Fibroblast of mammary gland (primary cell): ENCODE measurements at regions not wholly inside any gene's neighbourhood (a gene's known extent, or its start where the extent isn't known, plus 50 kb on each side); places are given as distances from the start of the nearest gene placed in this dataset.

Source experiments
- DNase-seq: peaks from one replicate; pipeline ENCODE4 v3.0.0-alpha.2; 2010; ENCODE audit warnings: low read depth
- H3K4me3 ChIP-seq: 2 replicates; pipeline ENCODE4 v1.5.1; 2011; ENCODE audit warnings: low read depth, mild to moderate bottlenecking, low read length, moderate library complexity; ENCODE audit not compliant: control insufficient read depth
- TF ChIP-seq, protein P1 (sequence below): conservative IDR thresholded peaks from 2 replicates; pipeline ENCODE4 v1.5.1; 2011; ENCODE audit warnings: low read depth, low read length, inconsistent platforms; ENCODE audit not compliant: control insufficient read depth, insufficient read depth

DNA sequence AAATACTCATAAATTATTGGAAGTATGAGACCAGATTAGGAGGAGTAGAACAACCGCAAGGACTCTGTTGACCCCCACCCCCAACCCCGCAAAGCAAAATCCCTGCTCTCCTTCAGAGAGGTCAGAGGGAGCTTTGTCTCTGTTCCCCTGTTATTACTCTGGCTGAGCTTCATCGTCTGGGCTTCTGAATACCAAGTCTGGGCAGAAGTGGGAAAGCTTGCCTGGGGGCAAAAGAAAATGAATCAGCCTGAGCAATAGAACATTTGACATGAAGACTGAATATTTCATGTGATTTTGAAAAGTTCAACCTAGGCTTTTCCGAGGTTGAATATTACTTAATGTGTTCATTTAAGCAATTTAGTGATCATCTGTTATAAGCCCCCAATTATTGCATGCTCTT lies 114.6 kb upstream of the ARHGAP28 start:
- H3K4me3 ChIP-seq: no peak overlapping the region
- DNase-seq: no peak
- TF ChIP-seq, protein P1, sequence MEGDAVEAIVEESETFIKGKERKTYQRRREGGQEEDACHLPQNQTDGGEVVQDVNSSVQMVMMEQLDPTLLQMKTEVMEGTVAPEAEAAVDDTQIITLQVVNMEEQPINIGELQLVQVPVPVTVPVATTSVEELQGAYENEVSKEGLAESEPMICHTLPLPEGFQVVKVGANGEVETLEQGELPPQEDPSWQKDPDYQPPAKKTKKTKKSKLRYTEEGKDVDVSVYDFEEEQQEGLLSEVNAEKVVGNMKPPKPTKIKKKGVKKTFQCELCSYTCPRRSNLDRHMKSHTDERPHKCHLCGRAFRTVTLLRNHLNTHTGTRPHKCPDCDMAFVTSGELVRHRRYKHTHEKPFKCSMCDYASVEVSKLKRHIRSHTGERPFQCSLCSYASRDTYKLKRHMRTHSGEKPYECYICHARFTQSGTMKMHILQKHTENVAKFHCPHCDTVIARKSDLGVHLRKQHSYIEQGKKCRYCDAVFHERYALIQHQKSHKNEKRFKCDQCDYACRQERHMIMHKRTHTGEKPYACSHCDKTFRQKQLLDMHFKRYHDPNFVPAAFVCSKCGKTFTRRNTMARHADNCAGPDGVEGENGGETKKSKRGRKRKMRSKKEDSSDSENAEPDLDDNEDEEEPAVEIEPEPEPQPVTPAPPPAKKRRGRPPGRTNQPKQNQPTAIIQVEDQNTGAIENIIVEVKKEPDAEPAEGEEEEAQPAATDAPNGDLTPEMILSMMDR: no peak

DNA sequence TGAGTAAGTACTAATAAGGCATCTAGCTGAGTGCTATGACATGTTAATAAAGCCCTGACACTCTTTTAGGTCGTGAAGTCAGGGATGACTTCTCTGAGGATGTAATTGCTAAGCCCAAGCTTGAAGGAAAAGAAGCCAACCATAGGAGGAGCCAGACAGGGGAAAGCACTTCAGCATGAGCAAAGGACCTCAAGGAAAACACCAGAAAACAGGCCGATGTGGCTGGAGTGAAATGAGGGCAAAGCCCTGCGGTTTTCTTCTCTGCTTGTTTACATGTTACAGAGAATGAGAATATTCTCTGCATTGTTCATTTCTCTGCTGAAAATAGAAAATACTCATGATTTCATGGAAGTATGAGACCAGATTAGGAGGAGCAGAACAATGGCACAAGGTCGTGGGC lies 112.5 kb upstream of the ARHGAP28 start:
- no peak overlapping the region for H3K4me3 ChIP-seq
- TF ChIP-seq, protein P1: no peak
- DNase-seq: no peak

DNA sequence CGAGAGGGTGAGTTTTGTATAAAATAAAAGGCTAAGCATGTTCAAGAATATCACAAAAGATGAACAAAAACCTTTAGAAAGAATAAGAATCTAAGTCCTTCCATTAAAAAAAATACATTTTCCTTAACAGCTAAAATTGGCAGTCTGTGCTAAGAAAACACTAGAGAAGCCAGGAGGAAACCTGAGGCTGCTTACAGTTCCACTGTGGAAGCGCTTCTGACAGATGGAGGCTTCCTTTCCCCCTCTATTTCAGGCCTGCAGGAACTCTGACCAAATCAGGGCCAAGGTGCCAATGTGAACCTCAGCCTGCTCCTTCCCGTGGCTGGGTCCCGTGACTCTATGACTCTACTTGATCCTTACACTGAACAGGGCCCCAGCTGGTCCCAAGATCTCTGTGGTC lies 108.1 kb upstream of the ARHGAP28 start:
- TF ChIP-seq, protein P1: no peak
- no peak overlapping the region for H3K4me3 ChIP-seq
- DNase-seq: no peak

DNA sequence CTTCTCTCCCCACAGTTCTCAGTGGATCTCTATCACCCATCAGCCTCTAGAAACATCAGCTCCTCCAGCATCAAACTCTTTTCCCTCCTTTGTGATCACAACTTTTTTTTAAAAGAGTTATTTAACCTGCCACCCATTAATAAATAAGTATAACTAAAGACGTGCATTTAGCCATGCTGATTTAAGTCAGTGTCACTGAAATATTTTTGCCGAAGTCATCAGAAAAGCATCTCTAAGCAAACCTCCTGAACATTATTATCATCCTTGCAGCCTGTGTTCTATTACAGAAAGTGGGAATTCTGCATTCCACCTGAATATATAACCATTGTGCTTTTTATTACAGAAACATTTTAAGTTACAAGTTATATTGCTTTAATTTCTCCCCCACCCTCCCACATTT lies 106.2 kb upstream of the ARHGAP28 start:
- DNase-seq: no peak
- H3K4me3 ChIP-seq: no peak overlapping the region
- TF ChIP-seq, protein P1: no peak

DNA sequence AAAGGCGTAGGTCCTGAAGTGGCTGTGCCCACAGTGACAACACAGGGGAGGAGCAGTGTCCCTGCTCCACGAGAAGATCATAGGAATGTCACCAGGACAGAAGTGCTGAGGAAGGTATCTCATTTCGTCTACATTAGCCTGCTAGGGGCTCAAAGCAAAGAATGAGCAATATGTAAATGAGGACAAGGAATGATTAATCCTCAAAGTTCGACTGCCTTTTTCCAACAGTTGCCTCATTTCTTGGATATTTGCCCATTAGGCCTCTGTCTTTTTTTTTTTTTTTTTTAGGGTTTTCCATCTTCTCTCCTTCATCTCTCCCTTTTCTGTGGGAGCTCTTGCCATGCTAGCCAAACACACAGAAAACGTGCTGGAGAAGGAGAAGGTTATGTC lies 105.2 kb upstream of the ARHGAP28 start:
- no peak overlapping the region for H3K4me3 ChIP-seq
- peak; percentile 87 for DNase-seq
- TF ChIP-seq, protein P1: no peak

DNA sequence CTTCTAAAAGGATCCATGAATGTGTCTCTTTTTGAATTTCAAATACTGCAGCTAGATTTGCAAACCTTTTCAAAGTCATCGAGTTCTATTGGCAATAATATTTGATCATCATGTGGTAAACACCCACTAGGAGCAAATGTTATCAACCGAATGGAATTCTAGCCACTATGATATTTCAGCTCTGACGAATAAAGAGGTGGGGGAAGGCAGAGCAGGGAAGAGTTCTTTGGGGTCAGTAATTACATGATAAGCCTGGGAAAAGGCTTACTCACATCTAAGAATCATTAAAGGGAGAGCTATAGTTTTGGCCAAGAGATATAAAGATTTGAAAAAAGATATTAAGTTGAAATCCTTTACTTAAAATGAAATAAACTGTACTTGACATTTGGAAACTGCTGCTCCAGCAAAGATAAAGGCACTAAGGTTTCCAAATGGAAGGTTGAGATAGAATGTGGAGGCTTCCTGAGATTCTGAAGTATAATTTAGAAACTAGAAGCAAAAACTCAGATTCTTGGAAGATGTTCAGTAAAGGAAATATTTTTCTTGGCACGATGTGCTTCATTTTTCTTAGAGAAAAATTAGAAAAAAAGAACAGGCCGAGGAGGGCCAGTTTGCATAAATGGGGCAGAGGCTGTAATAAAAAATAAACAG lies 104.7 kb upstream of the ARHGAP28 start:
- peak; percentile 76 for DNase-seq
- TF ChIP-seq, protein P1: no peak
- H3K4me3 ChIP-seq: no peak overlapping the region

DNA sequence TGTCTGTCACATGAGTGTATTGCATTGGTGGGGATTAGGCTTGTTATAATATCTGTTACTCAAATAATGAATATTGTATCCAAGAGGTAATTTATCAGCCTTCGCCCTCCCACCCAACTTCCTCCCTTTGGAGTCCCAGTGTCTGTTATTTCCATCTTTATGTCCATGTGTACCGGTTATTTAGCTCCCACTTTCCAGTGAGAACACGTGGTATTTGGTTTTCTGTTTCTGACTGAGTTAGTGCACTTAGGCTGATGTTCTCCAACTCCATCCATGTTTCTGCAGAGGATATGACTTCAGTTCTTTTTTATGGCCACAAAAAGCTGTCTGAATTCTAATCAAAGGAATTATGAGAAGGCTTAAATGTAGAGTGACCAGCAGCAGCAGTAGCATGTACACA lies 104.0 kb upstream of the ARHGAP28 start:
- no peak for DNase-seq
- TF ChIP-seq, protein P1: no peak
- no peak overlapping the region for H3K4me3 ChIP-seq
